PC-3 (cell line): ENCODE measurements at regions not wholly inside any gene's neighbourhood (a gene's known extent, or its start where the extent isn't known, plus 50 kb on each side); places are given as distances from the start of the nearest gene placed in this dataset.
A peak's percentile ranks its signal among the peaks of the same experiment; 100 is the strongest.

Source experiments
- ATAC-seq: fragments of 200-7000 bp; cut with Tn5 transposase; 2 replicates; pipeline ENCODE4 v1.9.1; 2020; ENCODE audit warnings: mild to moderate bottlenecking, moderate library complexity
- BruUV-seq: library from RNA; stranded (reverse); fragments of 400-500 nt; replicated peaks from 2 replicates; lab custom pipeline; 2021; lab: Mats Ljungman, UMichigan
- CTCF ChIA-PET: fragments of 300-600 bp; sonication (Branson Sonifier 250); formaldehyde crosslinking; loops from one replicate; lab custom pipeline; 2022; ENCODE audit warnings: antibody characterized with exemption; lab: Charles Lee
- POLR2A ChIA-PET: fragments of 300-600 bp; sonication (Branson Sonifier 250); formaldehyde crosslinking; loops from one replicate; lab custom pipeline; 2022; ENCODE audit warnings: antibody characterized with exemption; ENCODE audit not compliant: unreplicated experiment; lab: Charles Lee
- DNase-seq: peaks from one replicate; pipeline ENCODE4 v3.0.0-alpha.2; 2015
- H2AFZ ChIP-seq: fragments of 300-600 bp; sonication (generic); 2 replicates; pipeline ENCODE4 v1.6.0; 2016; ENCODE audit warnings: antibody characterized with exemption, low read length
- H3F3A ChIP-seq: fragments of 300-600 bp; sonication (generic); one replicate; pipeline ENCODE4 v1.6.0; 2017; ENCODE audit warnings: antibody characterized with exemption, low read length, control low read depth, mild to moderate bottlenecking; ENCODE audit not compliant: unreplicated experiment
- H3K27ac ChIP-seq: fragments of 300-600 bp; sonication (generic); 2 replicates; pipeline ENCODE4 v1.5.1; 2016; ENCODE audit warnings: mild to moderate bottlenecking, low read length
- H3K27me3 ChIP-seq: fragments of 300-600 bp; sonication (generic); 2 replicates; pipeline ENCODE4 v1.6.1; 2016; ENCODE audit warnings: low read length, mixed read lengths
- H3K36me3 ChIP-seq: fragments of 300-600 bp; sonication (generic); 2 replicates; pipeline ENCODE4 v1.6.1; 2016; ENCODE audit warnings: low read depth, mixed run types, low read length, mixed read lengths
- H3K4me1 ChIP-seq: fragments of 300-600 bp; sonication (generic); 2 replicates; pipeline ENCODE4 v1.5.1; 2016; ENCODE audit warnings: low read length; ENCODE audit not compliant: insufficient read depth
- H3K4me2 ChIP-seq: fragments of 300-600 bp; sonication (generic); 2 replicates; pipeline ENCODE4 v1.6.0; 2016; ENCODE audit warnings: low read length
- H3K4me3 ChIP-seq: fragments of 300-600 bp; sonication (generic); 2 replicates; pipeline ENCODE4 v1.5.1; 2016; ENCODE audit warnings: mild to moderate bottlenecking, low read length, mixed read lengths
- H3K79me2 ChIP-seq: fragments of 300-600 bp; sonication (generic); 2 replicates; pipeline ENCODE4 v1.6.1; 2017; ENCODE audit warnings: low read length, mixed read lengths
- H3K9ac ChIP-seq: fragments of 300-600 bp; sonication (generic); 2 replicates; pipeline ENCODE4 v1.6.0; 2016; ENCODE audit warnings: mild to moderate bottlenecking, low read length
- H3K9me2 ChIP-seq: fragments of 300-600 bp; sonication (generic); replicated peaks from 2 replicates; pipeline ENCODE4 v1.6.1; 2016; ENCODE audit warnings: mixed run types, low read length, mixed read lengths
- H3K9me3 ChIP-seq: fragments of 300-600 bp; sonication (generic); 2 replicates; pipeline ENCODE4 v1.6.1; 2016; ENCODE audit warnings: low read length, mixed read lengths
- H4K20me1 ChIP-seq: fragments of 300-600 bp; sonication (generic); 2 replicates; pipeline ENCODE4 v1.6.1; 2016; ENCODE audit warnings: low read length, mixed read lengths
- CTCF ChIP-seq: fragments of 300-600 bp; sonication (generic); conservative IDR thresholded peaks from 2 replicates; pipeline ENCODE4 v1.5.1; 2017; ENCODE audit warnings: antibody characterized with exemption, low read depth, mild to moderate bottlenecking, low read length
- EZH2 ChIP-seq: fragments of 300-600 bp; sonication (generic); IDR thresholded peaks from one replicate; pipeline ENCODE4 v1.6.1; 2017; ENCODE audit warnings: antibody characterized with exemption, mild to moderate bottlenecking, low read length; ENCODE audit not compliant: unreplicated experiment
- EZH2phosphoT487 ChIP-seq: fragments of 300-600 bp; sonication (generic); IDR thresholded peaks from 2 replicates; pipeline ENCODE4 v1.6.1; 2018; ENCODE audit warnings: mild to moderate bottlenecking, antibody characterized with exemption, low read length, borderline replicate concordance
- intact Hi-C: fragments of 100-400 bp; cut with micrococcal nuclease; formaldehyde crosslinking; loops from 2 replicates; pipeline ENCODE4 v1.9.0; 2023

- H3K79me2 ChIP-seq: no peaks in the 10 kb centered on the region
- H3K9me2 ChIP-seq: no peaks in the 10 kb centered on the region
- ChIA-PET POLR2A (no interaction called here), CTCF (interaction anchor here (1.5 kb wide), 1 partner anchor 9 kb away, joined by 4 read pairs; no protein-coding TSS in a partner anchor)
- peaks cover 39% of the 10 kb centered on the region for H3K4me1 ChIP-seq
- intact Hi-C loops: loop anchor here (10.0 kb wide), 1 partner anchor 105 kb away; no protein-coding TSS in a partner anchor
- peak overlapping the region; percentile 59 for H3K9ac ChIP-seq
- ATAC-seq (peak; percentile 66), DNase-seq (peak; percentile 82)
- H4K20me1 ChIP-seq: no peaks in the 10 kb centered on the region
- H3K27me3 ChIP-seq: no peaks in the 10 kb centered on the region
- H3K36me3 ChIP-seq: no peaks in the 10 kb centered on the region
- H3K9me3 ChIP-seq: no peaks in the 10 kb centered on the region
- no peaks in the 10 kb centered on the region for H3F3A ChIP-seq
- H2AFZ ChIP-seq: peak overlapping the region; percentile 52
- peak overlapping the region; percentile 80 for H3K4me2 ChIP-seq
- BruUV-seq: TSS peak; percentile 37
- no peak overlapping the region for H3K4me3 ChIP-seq
- no peak for TF ChIP-seq EZH2
- H3K27ac ChIP-seq: peak overlapping the region; percentile 96
These were observed 53.1 kb upstream of the SNX9 start for GRCh38 chr6:157769776-157770426.

GRCh38 chr6:157770946-157771345 lies 52.1 kb upstream of the SNX9 start:
- ATAC-seq (peak; percentile 69), DNase-seq (peak; percentile 90)
- BruUV-seq: no TSS peak
- Histone ChIP-seq H3K9me3 (no peaks in the 10 kb centered on the region), H3K27ac (peak overlapping the region; percentile 96), H2AFZ (no peak overlapping the region), H3K79me2 (no peaks in the 10 kb centered on the region), H3K36me3 (no peaks in the 10 kb centered on the region), H3K27me3 (no peaks in the 10 kb centered on the region), H3K9me2 (no peaks in the 10 kb centered on the region), H3K4me1 (peaks cover 29% of the 10 kb centered on the region), H3K9ac (no peak overlapping the region), H3K4me3 (no peak overlapping the region), H3K4me2 (peak overlapping the region; percentile 48), H3F3A (no peaks in the 10 kb centered on the region), H4K20me1 (no peaks in the 10 kb centered on the region)
- TF ChIP-seq EZH2 (no peak), CTCF (no peak), EZH2phosphoT487 (no peak)
- ChIA-PET CTCF (interaction anchor here (0.6 to 1.5 kb wide), 3 partner anchors 10 to 14 kb away, joined by 3 to 5 read pairs (median 4); no protein-coding TSS in a partner anchor), POLR2A (interaction anchor here (0.7 kb wide), 2 partner anchors 29 to 44 kb away, joined by 3 to 4 read pairs; no protein-coding TSS in a partner anchor)
- intact Hi-C loops: no loop called here

GRCh38 chr6:157772820-157773219 lies 50.2 kb upstream of the SNX9 start:
- H3K27ac ChIP-seq: no peak overlapping the region
- no peak for DNase-seq
- no peak for ATAC-seq
- H3K79me2 ChIP-seq: no peaks in the 10 kb centered on the region
- peaks cover 27% of the 10 kb centered on the region for H3K4me1 ChIP-seq
- no peaks in the 10 kb centered on the region for H3K36me3 ChIP-seq
- no peaks in the 10 kb centered on the region for H3K27me3 ChIP-seq
- intact Hi-C loops: no loop called here
- ChIA-PET POLR2A (no interaction called here), CTCF (no interaction called here)
- no peak overlapping the region for H3K4me3 ChIP-seq
- no peaks in the 10 kb centered on the region for H3F3A ChIP-seq
- no peaks in the 10 kb centered on the region for H3K9me2 ChIP-seq
- H3K9me3 ChIP-seq: no peaks in the 10 kb centered on the region
- H2AFZ ChIP-seq: no peak overlapping the region
- H4K20me1 ChIP-seq: no peaks in the 10 kb centered on the region
- BruUV-seq: no TSS peak
- no peak overlapping the region for H3K9ac ChIP-seq
- TF ChIP-seq EZH2phosphoT487 (no peak), EZH2 (no peak), CTCF (no peak)
- no peak overlapping the region for H3K4me2 ChIP-seq
